ENCODE measurements at regions not wholly inside any gene's neighbourhood (a gene's known extent, or its start where the extent isn't known, plus 50 kb on each side); places are given as distances from the start of the nearest gene placed in this dataset.

DNA sequence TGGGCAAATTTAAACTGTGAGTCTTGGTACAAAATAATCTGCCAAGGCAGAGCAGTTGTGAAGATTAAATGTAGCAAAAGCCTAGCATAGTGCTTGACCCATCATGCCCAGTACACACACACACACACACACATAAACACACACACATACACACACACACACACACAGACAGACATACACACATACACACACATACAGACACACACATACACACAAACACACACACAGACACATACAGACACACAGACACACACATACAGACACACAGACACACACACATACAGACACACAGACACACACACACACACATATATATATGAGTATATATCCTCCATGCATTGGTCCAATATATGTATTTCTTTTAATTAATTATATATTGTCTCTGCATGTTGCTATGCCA, 328.8 kb upstream of the DNAJC19 start:
- TF ChIP-seq ZNF274 (IDR thresholded peaks at IDR 0.05; ENCODE audit: low read depth, low read length) (no peak), YY1 (IDR thresholded peaks at IDR 0.05; ENCODE audit: insufficient read depth, insufficient read length) (no peak), SUZ12 (IDR thresholded peaks at IDR 0.05; ENCODE audit: extremely low read depth, insufficient read depth, insufficient read length) (no peak)

Measured in NT2/D1 (cell line).